OCI-LY7 (cell line): ENCODE measurements at regions not wholly inside any gene's neighbourhood (a gene's known extent, or its start where the extent isn't known, plus 50 kb on each side); places are given as distances from the start of the nearest gene placed in this dataset.

ENCODE experiments used
- BruUV-seq: library from RNA; stranded (reverse); fragments of 400-500 nt; replicated peaks from 2 replicates; lab custom pipeline; 2021; lab: Mats Ljungman, UMichigan
- CTCF ChIA-PET: fragments of 300-600 bp; sonication (Branson Sonifier 250); formaldehyde crosslinking; loops from one replicate; lab custom pipeline; 2022; ENCODE audit warnings: antibody characterized with exemption; ENCODE audit not compliant: unreplicated experiment; lab: Charles Lee
- POLR2A ChIA-PET: fragments of 300-600 bp; sonication (Branson Sonifier 250); formaldehyde crosslinking; loops from one replicate; lab custom pipeline; 2022; ENCODE audit warnings: antibody characterized with exemption; lab: Charles Lee
- DNase-seq: peaks from one replicate; pipeline ENCODE4 v3.0.0-alpha.2; 2015; ENCODE audit warnings: low spot score
- H2AFZ ChIP-seq: fragments of 200-600 bp; sonication (generic), shearing (Covaris generic); 2 replicates; pipeline ENCODE4 v1.6.1; 2014; ENCODE audit warnings: mild to moderate bottlenecking, antibody characterized with exemption, low read length, moderate library complexity
- H3K27ac ChIP-seq: fragments of 200-600 bp; sonication (generic); 2 replicates; pipeline ENCODE4 v1.5.1; 2014; ENCODE audit warnings: mixed run types, low read depth, mild to moderate bottlenecking, moderate library complexity, low read length, inconsistent platforms; ENCODE audit not compliant: poor library complexity, severe bottlenecking
- H3K36me3 ChIP-seq: fragments of 200-600 bp; sonication (generic); 2 replicates; pipeline ENCODE4 v1.6.1; 2014; ENCODE audit warnings: mild to moderate bottlenecking, antibody characterized with exemption, low read length, moderate library complexity, mixed read lengths; ENCODE audit not compliant: insufficient read depth
- H3K4me1 ChIP-seq: fragments of 200-600 bp; sonication (generic); 2 replicates; pipeline ENCODE4 v1.5.1; 2014; ENCODE audit warnings: mild to moderate bottlenecking, low read length; ENCODE audit not compliant: insufficient read depth, poor library complexity, severe bottlenecking
- H3K4me2 ChIP-seq: fragments of 200-600 bp; sonication (generic); 2 replicates; pipeline ENCODE4 v1.6.1; 2014; ENCODE audit warnings: mild to moderate bottlenecking, low read length
- H3K4me3 ChIP-seq: fragments of 200-600 bp; sonication (generic); 2 replicates; pipeline ENCODE4 v1.5.1; 2014; ENCODE audit warnings: mild to moderate bottlenecking, low read depth, low read length; ENCODE audit not compliant: poor library complexity, severe bottlenecking
- H3K79me2 ChIP-seq: fragments of 200-600 bp; sonication (generic); 2 replicates; pipeline ENCODE4 v1.6.1; 2016; ENCODE audit warnings: low read depth, mild to moderate bottlenecking, low read length, moderate library complexity, mixed read lengths; ENCODE audit not compliant: insufficient read depth
- H3K9me2 ChIP-seq: fragments of 200-600 bp; sonication (generic); 2 replicates; pipeline ENCODE4 v1.6.1; 2016; ENCODE audit warnings: mild to moderate bottlenecking, low read length, mixed read lengths; ENCODE audit not compliant: insufficient read depth
- H3K9me3 ChIP-seq: fragments of 200-600 bp; sonication (generic); 2 replicates; pipeline ENCODE4 v1.6.1; 2014; ENCODE audit warnings: mild to moderate bottlenecking, mixed run types, low read length, mixed read lengths
- H4K20me1 ChIP-seq: fragments of 200-600 bp; sonication (generic); 2 replicates; pipeline ENCODE4 v1.6.1; 2014; ENCODE audit warnings: mild to moderate bottlenecking, antibody characterized with exemption, low read length, moderate library complexity, mixed read lengths; ENCODE audit not compliant: insufficient read depth
- EZH2phosphoT487 ChIP-seq: fragments of 200-600 bp; sonication (generic); IDR thresholded peaks from 2 replicates; pipeline ENCODE4 v1.6.1; 2018; ENCODE audit warnings: low read depth, borderline replicate concordance, mild to moderate bottlenecking, mixed run types, antibody characterized with exemption, low read length, moderate library complexity, mixed read lengths
- intact Hi-C: fragments of 100-400 bp; cut with micrococcal nuclease; formaldehyde crosslinking; loops from one replicate; pipeline ENCODE4 v1.10.0; 2022; ENCODE audit not compliant: unreplicated experiment
- TF ChIP-seq, protein P1 (sequence below): fragments of 200-600 bp; sonication (generic); conservative IDR thresholded peaks from 2 replicates; pipeline ENCODE4 v1.5.1; 2014; ENCODE audit warnings: mild to moderate bottlenecking, antibody characterized with exemption, low read length, moderate library complexity, mixed read lengths

DNA sequence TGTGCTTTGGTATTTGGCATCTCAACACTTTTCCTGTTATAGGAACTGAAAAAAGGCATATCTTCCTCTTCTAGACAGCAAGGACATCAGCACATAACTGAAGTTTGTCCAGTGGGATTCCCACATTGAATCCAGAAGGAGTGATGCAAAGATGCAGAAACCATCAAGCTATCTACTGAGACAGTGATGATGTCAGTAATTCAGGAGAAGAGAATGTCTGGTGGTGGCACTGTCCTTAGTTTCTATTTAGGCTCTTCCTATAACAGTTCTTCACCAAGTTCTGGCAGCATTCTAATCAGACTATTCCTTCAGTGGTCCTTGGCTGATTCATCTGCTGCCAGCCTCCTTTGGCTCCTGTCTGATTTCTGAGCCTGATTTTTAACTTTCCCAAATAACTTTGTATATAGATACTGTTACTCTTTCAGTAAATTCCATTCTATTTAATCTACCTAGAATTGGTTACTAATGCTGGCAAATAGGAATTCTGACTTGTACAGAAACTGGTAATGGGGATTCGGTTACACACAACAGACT is 56.6 kb upstream of the AGPS start:
- no TSS peak for BruUV-seq
- intact Hi-C loops, result loop anchor here (1.0 to 10.0 kb wide), 3 partner anchors 80 to 388 kb away; no protein-coding TSS in a partner anchor
- POLR2A ChIA-PET, result interaction anchor here (0.6 kb wide), 1 partner anchor 137 kb away, joined by 3 read pairs; no protein-coding TSS in a partner anchor

DNA sequence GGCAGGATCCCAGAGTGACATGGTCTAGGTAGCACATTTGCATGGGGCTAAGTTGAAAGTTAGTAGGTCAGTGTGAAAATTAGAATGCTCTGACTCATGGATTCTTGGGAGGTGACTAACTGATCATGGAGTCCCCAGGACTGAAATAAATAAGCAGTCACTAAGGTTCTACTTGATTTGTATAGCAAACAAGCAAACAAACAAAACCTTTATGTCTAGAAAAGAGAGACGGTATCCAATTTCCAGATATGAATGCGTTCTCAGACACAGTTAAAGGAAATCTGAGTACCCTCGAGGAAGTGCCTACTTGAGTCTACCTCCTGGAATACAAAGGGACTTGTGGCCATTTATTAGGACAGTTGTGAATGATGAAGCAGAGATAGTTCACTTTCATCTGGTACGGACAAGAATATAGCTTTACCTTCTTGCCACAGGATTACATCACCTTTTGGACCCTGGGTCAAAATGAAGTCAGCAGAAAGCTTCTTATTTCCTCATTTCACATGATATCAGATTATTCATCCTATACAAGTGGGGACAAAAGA is 54.3 kb upstream of the AGPS start:
- Histone ChIP-seq H3K4me1 (no peaks in the 10 kb centered on the region), H2AFZ (no peak overlapping the region), H3K36me3 (no peaks in the 10 kb centered on the region), H3K9me3 (no peaks in the 10 kb centered on the region), H4K20me1 (no peaks in the 10 kb centered on the region), H3K79me2 (no peaks in the 10 kb centered on the region), H3K27ac (no peak overlapping the region), H3K9me2 (no peaks in the 10 kb centered on the region), H3K4me3 (no peak overlapping the region), H3K4me2 (no peak overlapping the region)
- ChIA-PET CTCF (no interaction called here), POLR2A (interaction anchor here (0.7 to 1.0 kb wide), 2 partner anchors 11 to 19 kb away, joined by 3 read pairs; no protein-coding TSS in a partner anchor)
- intact Hi-C loops, result loop anchor here (10.0 kb wide), 1 partner anchor 267 kb away; no protein-coding TSS in a partner anchor
- no peak for TF ChIP-seq EZH2phosphoT487
- TF ChIP-seq, protein P1, sequence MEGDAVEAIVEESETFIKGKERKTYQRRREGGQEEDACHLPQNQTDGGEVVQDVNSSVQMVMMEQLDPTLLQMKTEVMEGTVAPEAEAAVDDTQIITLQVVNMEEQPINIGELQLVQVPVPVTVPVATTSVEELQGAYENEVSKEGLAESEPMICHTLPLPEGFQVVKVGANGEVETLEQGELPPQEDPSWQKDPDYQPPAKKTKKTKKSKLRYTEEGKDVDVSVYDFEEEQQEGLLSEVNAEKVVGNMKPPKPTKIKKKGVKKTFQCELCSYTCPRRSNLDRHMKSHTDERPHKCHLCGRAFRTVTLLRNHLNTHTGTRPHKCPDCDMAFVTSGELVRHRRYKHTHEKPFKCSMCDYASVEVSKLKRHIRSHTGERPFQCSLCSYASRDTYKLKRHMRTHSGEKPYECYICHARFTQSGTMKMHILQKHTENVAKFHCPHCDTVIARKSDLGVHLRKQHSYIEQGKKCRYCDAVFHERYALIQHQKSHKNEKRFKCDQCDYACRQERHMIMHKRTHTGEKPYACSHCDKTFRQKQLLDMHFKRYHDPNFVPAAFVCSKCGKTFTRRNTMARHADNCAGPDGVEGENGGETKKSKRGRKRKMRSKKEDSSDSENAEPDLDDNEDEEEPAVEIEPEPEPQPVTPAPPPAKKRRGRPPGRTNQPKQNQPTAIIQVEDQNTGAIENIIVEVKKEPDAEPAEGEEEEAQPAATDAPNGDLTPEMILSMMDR, result no peak
- no TSS peak for BruUV-seq
- no peak for DNase-seq

More for the DNA sequence above, 56.6 kb upstream of the AGPS start:
- no peaks in the 10 kb centered on the region for H4K20me1 ChIP-seq
- TF ChIP-seq EZH2phosphoT487, result no peak
- TF ChIP-seq, protein P1, result no peak
- H3K79me2 ChIP-seq, result no peaks in the 10 kb centered on the region
- DNase-seq, result no peak
- peaks cover 8% of the 10 kb centered on the region for H3K4me1 ChIP-seq
- no peak overlapping the region for H2AFZ ChIP-seq
- H3K4me2 ChIP-seq, result no peak overlapping the region
- H3K9me3 ChIP-seq, result no peaks in the 10 kb centered on the region
- CTCF ChIA-PET, result interaction anchor here (1.8 kb wide), 1 partner anchor 171 kb away, joined by 6 read pairs; no protein-coding TSS in a partner anchor
- H3K27ac ChIP-seq, result no peak overlapping the region
- H3K4me3 ChIP-seq, result no peak overlapping the region
- no peaks in the 10 kb centered on the region for H3K36me3 ChIP-seq
- no peaks in the 10 kb centered on the region for H3K9me2 ChIP-seq

DNA sequence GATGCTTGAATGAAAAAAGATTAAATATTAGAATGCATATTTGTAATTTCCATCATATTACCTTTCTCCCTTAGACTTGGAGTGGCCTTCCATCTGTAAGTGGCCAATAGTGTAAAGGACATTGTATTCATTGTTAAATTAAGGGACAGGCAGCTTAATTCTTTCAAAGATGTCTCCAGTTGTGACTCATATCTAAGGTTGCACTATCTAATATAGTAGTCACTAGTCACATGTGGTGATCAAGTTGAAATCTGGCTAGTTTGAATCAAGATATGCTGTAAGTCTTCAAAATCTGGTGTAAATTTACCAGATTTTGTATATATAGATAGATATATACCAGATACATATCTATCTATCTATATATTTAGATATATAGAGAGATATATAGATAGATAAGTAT is 52.4 kb upstream of the AGPS start:
- H3K9me2 ChIP-seq, result no peaks in the 10 kb centered on the region
- CTCF ChIA-PET, result no interaction called here
- no TSS peak for BruUV-seq

More for the DNA sequence above, 52.4 kb upstream of the AGPS start:
- TF ChIP-seq EZH2phosphoT487, result no peak
- TF ChIP-seq, protein P1, result no peak
- Histone ChIP-seq H3K36me3 (no peaks in the 10 kb centered on the region), H4K20me1 (no peaks in the 10 kb centered on the region), H3K4me3 (no peak overlapping the region), H3K9me3 (no peaks in the 10 kb centered on the region), H2AFZ (no peak overlapping the region), H3K4me1 (no peaks in the 10 kb centered on the region), H3K27ac (no peak overlapping the region), H3K4me2 (no peak overlapping the region), H3K79me2 (no peaks in the 10 kb centered on the region)
- DNase-seq, result no peak
- POLR2A ChIA-PET, result no interaction called here
- intact Hi-C loops, result no loop called here
